ENCODE measurements at regions not wholly inside any gene's neighbourhood (a gene's known extent, or its start where the extent isn't known, plus 50 kb on each side); places are given as distances from the start of the nearest gene placed in this dataset.

DNA sequence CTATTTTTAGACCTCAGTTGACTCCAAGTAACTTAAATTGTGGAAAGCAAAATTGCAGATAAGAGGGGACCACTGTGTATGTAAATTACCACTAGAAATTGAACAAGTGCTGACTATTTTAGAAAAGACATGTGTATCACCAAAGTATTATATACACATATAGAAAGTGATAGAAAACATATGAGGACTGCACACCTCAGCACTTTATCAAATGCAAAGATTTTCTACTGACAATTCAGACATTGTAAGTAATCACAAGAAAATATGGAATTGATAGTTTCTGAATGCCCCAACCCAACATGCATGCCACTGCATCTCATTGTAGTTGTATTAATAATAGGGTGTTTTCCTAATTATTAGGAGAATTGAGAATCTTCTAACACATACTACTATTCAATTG is 536.5 kb downstream of the CDH11 start:
- Mint-ChIP-seq H3K27me3 (ENCODE audit: low read depth) (no peaks in the 10 kb centered on the region), H3K4me1 (no peaks in the 10 kb centered on the region), H3K27ac (no peak overlapping the region), H3K4me3 (no peak overlapping the region), H3K9me3 (peaks cover 2% of the 10 kb centered on the region), H3K36me3 (no peaks in the 10 kb centered on the region)
- DNase-seq (ENCODE audit: low spot score in 2 of 2, unreplicated experiment in 2 of 2), result no peak
- TF ChIP-seq, protein P1, sequence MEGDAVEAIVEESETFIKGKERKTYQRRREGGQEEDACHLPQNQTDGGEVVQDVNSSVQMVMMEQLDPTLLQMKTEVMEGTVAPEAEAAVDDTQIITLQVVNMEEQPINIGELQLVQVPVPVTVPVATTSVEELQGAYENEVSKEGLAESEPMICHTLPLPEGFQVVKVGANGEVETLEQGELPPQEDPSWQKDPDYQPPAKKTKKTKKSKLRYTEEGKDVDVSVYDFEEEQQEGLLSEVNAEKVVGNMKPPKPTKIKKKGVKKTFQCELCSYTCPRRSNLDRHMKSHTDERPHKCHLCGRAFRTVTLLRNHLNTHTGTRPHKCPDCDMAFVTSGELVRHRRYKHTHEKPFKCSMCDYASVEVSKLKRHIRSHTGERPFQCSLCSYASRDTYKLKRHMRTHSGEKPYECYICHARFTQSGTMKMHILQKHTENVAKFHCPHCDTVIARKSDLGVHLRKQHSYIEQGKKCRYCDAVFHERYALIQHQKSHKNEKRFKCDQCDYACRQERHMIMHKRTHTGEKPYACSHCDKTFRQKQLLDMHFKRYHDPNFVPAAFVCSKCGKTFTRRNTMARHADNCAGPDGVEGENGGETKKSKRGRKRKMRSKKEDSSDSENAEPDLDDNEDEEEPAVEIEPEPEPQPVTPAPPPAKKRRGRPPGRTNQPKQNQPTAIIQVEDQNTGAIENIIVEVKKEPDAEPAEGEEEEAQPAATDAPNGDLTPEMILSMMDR (IDR thresholded peaks at IDR 0.05; ENCODE audit: unreplicated experiment), result no peak

DNA sequence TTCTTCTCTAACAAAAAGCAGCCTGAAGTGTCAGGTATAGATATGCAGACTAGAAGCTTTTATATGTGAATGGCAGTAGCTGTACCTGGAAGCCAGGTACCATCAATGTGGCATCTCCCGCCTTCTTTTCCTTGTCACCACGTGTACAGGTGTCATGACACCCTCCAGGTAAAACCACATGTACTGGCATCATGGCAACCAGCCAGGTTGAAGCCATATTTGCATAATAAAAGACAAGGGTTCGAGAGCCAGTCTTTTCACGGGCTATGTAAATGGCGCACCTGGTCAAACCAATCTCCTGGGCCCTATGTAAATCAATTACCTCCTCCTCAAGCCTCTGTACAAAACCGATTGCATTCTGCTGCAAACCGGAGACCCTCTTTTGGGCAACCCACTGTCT is 541.3 kb downstream of the CDH11 start:
- TF ChIP-seq, protein P1 (IDR thresholded peaks at IDR 0.05; ENCODE audit: unreplicated experiment), result no peak
- no peak overlapping the region for H3K4me3 Mint-ChIP-seq
- H3K36me3 Mint-ChIP-seq, result no peaks in the 10 kb centered on the region
- H3K27ac Mint-ChIP-seq, result no peak overlapping the region
- no peaks in the 10 kb centered on the region for H3K27me3 Mint-ChIP-seq (ENCODE audit: low read depth)
- no peak for DNase-seq (ENCODE audit: low spot score in 2 of 2, unreplicated experiment in 2 of 2)
- peaks cover 4% of the 10 kb centered on the region for H3K9me3 Mint-ChIP-seq
- peaks cover 7% of the 10 kb centered on the region for H3K4me1 Mint-ChIP-seq

DNA sequence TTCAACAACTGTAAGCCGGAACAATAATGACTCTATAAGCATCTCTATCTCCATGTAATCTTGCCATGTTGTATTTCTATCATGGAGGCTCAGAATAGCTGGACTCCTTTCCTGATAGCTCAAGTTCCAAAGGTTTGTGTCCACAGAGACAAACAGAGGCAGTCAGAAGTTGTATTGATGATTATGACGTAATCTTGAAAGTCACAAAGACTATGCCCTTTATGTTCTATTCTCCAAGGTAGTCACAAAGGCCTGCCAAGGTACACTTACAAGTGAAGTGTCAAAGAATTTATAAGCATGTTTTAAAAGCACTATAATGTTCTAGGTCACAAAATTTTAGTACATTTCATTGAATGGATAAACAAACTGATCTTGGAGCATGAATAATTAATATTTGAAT is 542.2 kb downstream of the CDH11 start:
- peaks cover 4% of the 10 kb centered on the region for H3K9me3 Mint-ChIP-seq
- TF ChIP-seq, protein P1 (IDR thresholded peaks at IDR 0.05; ENCODE audit: unreplicated experiment), result no peak
- H3K27ac Mint-ChIP-seq, result no peak overlapping the region
- no peaks in the 10 kb centered on the region for H3K27me3 Mint-ChIP-seq (ENCODE audit: low read depth)
- no peaks in the 10 kb centered on the region for H3K36me3 Mint-ChIP-seq
- H3K4me3 Mint-ChIP-seq, result no peak overlapping the region
- DNase-seq (ENCODE audit: low spot score in 2 of 2, unreplicated experiment in 2 of 2), result no peak
- H3K4me1 Mint-ChIP-seq, result peaks cover 7% of the 10 kb centered on the region

GRCh38 chr16:64545768-64546167 is 576.1 kb downstream of the CDH11 start:
- no peak overlapping the region for H3K4me3 Mint-ChIP-seq
- no peaks in the 10 kb centered on the region for H3K27me3 Mint-ChIP-seq (ENCODE audit: low read depth)
- H3K36me3 Mint-ChIP-seq, result no peaks in the 10 kb centered on the region
- TF ChIP-seq, protein P1 (IDR thresholded peaks at IDR 0.05; ENCODE audit: unreplicated experiment), result no peak
- peaks cover 6% of the 10 kb centered on the region for H3K4me1 Mint-ChIP-seq
- DNase-seq (ENCODE audit: low spot score in 2 of 2, unreplicated experiment in 2 of 2), result no peak
- peaks cover 11% of the 10 kb centered on the region for H3K9me3 Mint-ChIP-seq
- H3K27ac Mint-ChIP-seq, result no peak overlapping the region

GRCh38 chr16:64544859-64545258 is 577.0 kb downstream of the CDH11 start:
- H3K27ac Mint-ChIP-seq, result no peak overlapping the region
- TF ChIP-seq, protein P1 (IDR thresholded peaks at IDR 0.05; ENCODE audit: unreplicated experiment), result no peak
- H3K27me3 Mint-ChIP-seq (ENCODE audit: low read depth), result no peaks in the 10 kb centered on the region
- H3K4me3 Mint-ChIP-seq, result no peak overlapping the region
- no peak for DNase-seq (ENCODE audit: low spot score in 2 of 2, unreplicated experiment in 2 of 2)
- no peaks in the 10 kb centered on the region for H3K36me3 Mint-ChIP-seq
- peaks cover 11% of the 10 kb centered on the region for H3K9me3 Mint-ChIP-seq
- H3K4me1 Mint-ChIP-seq, result peaks cover 6% of the 10 kb centered on the region

GRCh38 chr16:64543441-64543840 is 578.4 kb downstream of the CDH11 start:
- no peak overlapping the region for H3K27ac Mint-ChIP-seq
- TF ChIP-seq, protein P1 (IDR thresholded peaks at IDR 0.05; ENCODE audit: unreplicated experiment), result no peak
- no peaks in the 10 kb centered on the region for H3K36me3 Mint-ChIP-seq
- H3K9me3 Mint-ChIP-seq, result peaks cover 11% of the 10 kb centered on the region
- no peak for DNase-seq (ENCODE audit: low spot score in 2 of 2, unreplicated experiment in 2 of 2)
- no peak overlapping the region for H3K4me3 Mint-ChIP-seq
- no peaks in the 10 kb centered on the region for H3K27me3 Mint-ChIP-seq (ENCODE audit: low read depth)
- peaks cover 6% of the 10 kb centered on the region for H3K4me1 Mint-ChIP-seq

Data from mesothelial cell of epicardium (in vitro differentiated cells).